B cell (primary cell): ENCODE measurements at regions not wholly inside any gene's neighbourhood (a gene's known extent, or its start where the extent isn't known, plus 50 kb on each side); places are given as distances from the start of the nearest gene placed in this dataset.

ENCODE experiments used
- ATAC-seq: fragments of 200-7000 bp; cut with Tn5 transposase; one replicate; pipeline ENCODE4 v1.10.0; 2021; ENCODE audit warnings: low read depth, mild to moderate bottlenecking, moderate number of reproducible peaks, moderate library complexity
- CTCF ChIA-PET: fragments of 350-600 bp; sonication (Branson Sonifier 250); formaldehyde crosslinking; loops from one replicate; lab custom pipeline; 2021; ENCODE audit warnings: antibody characterized with exemption, inconsistent platforms; lab: Charles Lee
- POLR2A ChIA-PET: fragments of 350-600 bp; sonication (Branson Sonifier 250); formaldehyde crosslinking; loops from one replicate; lab custom pipeline; 2021; ENCODE audit warnings: antibody characterized with exemption; lab: Charles Lee
- DNase-seq: peaks from one replicate; pipeline ENCODE4 v3.0.0; 2013
- H2AFZ ChIP-seq: 2 replicates; pipeline ENCODE4 v1.6.1; 2012; ENCODE audit warnings: mild to moderate bottlenecking, low read depth, low read length; ENCODE audit not compliant: insufficient read depth, poor library complexity, severe bottlenecking
- H3K27ac ChIP-seq, 2 donors: 1 replicate in 1 of 2; 2 replicates in 1 of 2; pipeline ENCODE4 v1.5.1; 2012 to 2013; ENCODE audit warnings: low read length in 2 of 2, mild to moderate bottlenecking in 2 of 2, moderate library complexity in 1 of 2
- H3K27me3 ChIP-seq, 4 experiments: fragments of 200-600 bp in 1 of 4; sonication (generic) in 1 of 4; replicated peaks in 1 of 4; 1 replicate in 2 of 4; 2 replicates in 2 of 4; pipeline versions ENCODE4 v1.6.1 to v1.7.0; 2013 to 2016; ENCODE audit warnings: low read length in 3 of 4, mild to moderate bottlenecking in 2 of 4, mixed read lengths in 1 of 4, moderate library complexity in 1 of 4; ENCODE audit not compliant: insufficient read depth in 4 of 4, control insufficient read depth in 3 of 4; ENCODE audit errors: control extremely low read depth in 1 of 4
- H3K36me3 ChIP-seq, 2 experiments: replicated peaks in 1 of 2; 1 replicate in 1 of 2; 2 replicates in 1 of 2; pipeline versions ENCODE4 v1.6.1 to v1.7.1; 2013; ENCODE audit warnings: low read length in 1 of 2; ENCODE audit not compliant: insufficient read depth in 2 of 2, control insufficient read depth in 1 of 2; ENCODE audit errors: control extremely low read depth in 1 of 2, extremely low read depth in 1 of 2
- H3K4me1 ChIP-seq, 2 donors: fragments of 200-600 bp in 1 of 2; sonication (generic) in 1 of 2; 1 replicate in 1 of 2; 2 replicates in 1 of 2; pipeline versions ENCODE4 v1.5.1 to v1.6.1; 2013 to 2017; ENCODE audit warnings: low read length in 2 of 2; ENCODE audit not compliant: control insufficient read depth in 2 of 2, insufficient read depth in 2 of 2
- H3K4me2 ChIP-seq: replicated peaks from 2 replicates; pipeline ENCODE3; 2012; ENCODE audit warnings: mild to moderate bottlenecking, low read depth, low read length; ENCODE audit not compliant: poor library complexity, severe bottlenecking
- H3K4me3 ChIP-seq, 5 experiments: fragments of 200-600 bp in 1 of 5; sonication (generic) in 1 of 5; 1 replicate in 3 of 5; 2 replicates in 2 of 5; pipeline versions ENCODE4 v1.5.1 to v1.7.0; 2011 to 2016; ENCODE audit warnings: low read length in 4 of 5, mild to moderate bottlenecking in 4 of 5, low read depth in 2 of 5, control low read depth in 1 of 5, moderate library complexity in 1 of 5; ENCODE audit not compliant: insufficient read depth in 1 of 5; ENCODE audit errors: control extremely low read depth in 1 of 5, extremely low read depth in 1 of 5
- H3K79me2 ChIP-seq: fragments of 200-600 bp; sonication (generic); one replicate; pipeline ENCODE4 v1.6.0; 2016; ENCODE audit warnings: low read length; ENCODE audit not compliant: control insufficient read depth, insufficient read depth
- H3K9ac ChIP-seq: fragments of 200-600 bp; sonication (generic); 2 replicates; pipeline ENCODE4 v1.6.1; 2017; ENCODE audit warnings: mild to moderate bottlenecking, low read length, moderate library complexity
- H3K9me3 ChIP-seq, 3 donors: one replicate each; pipeline versions ENCODE4 v1.6.1 to v1.7.1; 2013; ENCODE audit warnings: low read length in 2 of 3; ENCODE audit not compliant: control insufficient read depth in 2 of 3, insufficient read depth in 1 of 3; ENCODE audit errors: control extremely low read depth in 1 of 3
- H4K20me1 ChIP-seq: 2 replicates; pipeline ENCODE4 v1.6.0; 2012; ENCODE audit warnings: mild to moderate bottlenecking, low read length; ENCODE audit not compliant: insufficient read depth, control insufficient read depth, poor library complexity, severe bottlenecking
- H3K27ac Mint-ChIP-seq: one replicate; pipeline ENCODE4 v1.8.0; 2021; ENCODE audit warnings: mixed read lengths
- H3K27me3 Mint-ChIP-seq: one replicate; pipeline ENCODE4 v1.8.0; 2021; ENCODE audit warnings: mixed read lengths
- H3K4me1 Mint-ChIP-seq: one replicate; pipeline ENCODE4 v1.8.0; 2021; ENCODE audit warnings: mixed read lengths
- H3K4me3 Mint-ChIP-seq: one replicate; pipeline ENCODE4 v1.8.0; 2021; ENCODE audit warnings: mixed read lengths
- H3K9me3 Mint-ChIP-seq: one replicate; pipeline ENCODE4 v1.8.0; 2022; ENCODE audit warnings: mixed read lengths; ENCODE audit not compliant: insufficient read depth
- CTCF ChIP-seq: fragments of 200-600 bp; IDR thresholded peaks from one replicate; pipeline ENCODE4 v1.8.0; 2022; ENCODE audit warnings: antibody characterized with exemption, mild to moderate bottlenecking
- EZH2 ChIP-seq: IDR thresholded peaks from 2 replicates; pipeline ENCODE4 v1.6.1; 2012; ENCODE audit warnings: borderline replicate concordance, low read depth, mild to moderate bottlenecking, moderate library complexity, low read length; ENCODE audit not compliant: insufficient read depth, poor library complexity, severe bottlenecking
- WGBS: methylation state at CpG from one replicate; pipeline ENCODE4 v1.1.5; 2013; ENCODE audit warnings: missing lambda C conversion rate; ENCODE audit not compliant: insufficient coverage; 5-methylcytosine and 5-hydroxymethylcytosine counted together
- intact Hi-C: fragments of 100-400 bp; cut with micrococcal nuclease; formaldehyde crosslinking; loops from one replicate; pipeline ENCODE4 v1.10.0; 2022

GRCh38 chr3:20569310-20569709 is 383.3 kb upstream of the SGO1 start:
- Histone ChIP-seq H3K27me3 (no peaks in the 10 kb centered on the region), H4K20me1 (no peaks in the 10 kb centered on the region), H3K36me3 (no peaks in the 10 kb centered on the region), H3K4me1 (no peaks in the 10 kb centered on the region), H3K4me2 (no peak overlapping the region), H2AFZ (no peak overlapping the region), H3K27ac (no peak overlapping the region), H3K79me2 (no peaks in the 10 kb centered on the region), H3K9ac (no peak overlapping the region), H3K9me3 (peaks cover 0 to 1% (median 0%) of the 10 kb centered on the region in 3 donors), H3K4me3 (no peak overlapping the region)
- Mint-ChIP-seq H3K9me3 (peaks cover 4% of the 10 kb centered on the region), H3K27me3 (no peaks in the 10 kb centered on the region), H3K4me3 (no peak overlapping the region), H3K27ac (no peak overlapping the region), H3K4me1 (no peaks in the 10 kb centered on the region)
- WGBS: 0% methylated on average over 1 of the region's 2 CpGs
- POLR2A ChIA-PET: no interaction called here
- CTCF ChIA-PET: no interaction called here
- no peak for ATAC-seq
- DNase-seq: no peak
- TF ChIP-seq EZH2 (no peak), CTCF (no peak)
- intact Hi-C loops: no loop called here

GRCh38 chr3:20564966-20565365 is 379.0 kb upstream of the SGO1 start:
- TF ChIP-seq EZH2 (no peak), CTCF (no peak)
- DNase-seq (no peak), ATAC-seq (no peak)
- H3K4me2 ChIP-seq: no peak overlapping the region
- no peak overlapping the region for H3K9ac ChIP-seq
- no peak overlapping the region for H3K27ac Mint-ChIP-seq
- ChIA-PET POLR2A (no interaction called here), CTCF (no interaction called here)
- H3K4me3 Mint-ChIP-seq: no peak overlapping the region
- no peaks in the 10 kb centered on the region for H3K4me1 ChIP-seq
- intact Hi-C loops: no loop called here
- WGBS: no CpG with 5 or more reads among the region's 3 CpGs
- H2AFZ ChIP-seq: no peak overlapping the region
- peaks cover 0 to 1% (median 0%) of the 10 kb centered on the region in 3 donors for H3K9me3 ChIP-seq
- H3K9me3 Mint-ChIP-seq: peaks cover 4% of the 10 kb centered on the region
- H3K4me3 ChIP-seq: no peak overlapping the region
- no peaks in the 10 kb centered on the region for H3K27me3 ChIP-seq
- H3K36me3 ChIP-seq: no peaks in the 10 kb centered on the region
- H3K27ac ChIP-seq: no peak overlapping the region
- H3K27me3 Mint-ChIP-seq: no peaks in the 10 kb centered on the region
- no peaks in the 10 kb centered on the region for H3K4me1 Mint-ChIP-seq
- no peaks in the 10 kb centered on the region for H4K20me1 ChIP-seq
- no peaks in the 10 kb centered on the region for H3K79me2 ChIP-seq
